ENCODE measurements at regions not wholly inside any gene's neighbourhood (a gene's known extent, or its start where the extent isn't known, plus 50 kb on each side); places are given as distances from the start of the nearest gene placed in this dataset.

DNA sequence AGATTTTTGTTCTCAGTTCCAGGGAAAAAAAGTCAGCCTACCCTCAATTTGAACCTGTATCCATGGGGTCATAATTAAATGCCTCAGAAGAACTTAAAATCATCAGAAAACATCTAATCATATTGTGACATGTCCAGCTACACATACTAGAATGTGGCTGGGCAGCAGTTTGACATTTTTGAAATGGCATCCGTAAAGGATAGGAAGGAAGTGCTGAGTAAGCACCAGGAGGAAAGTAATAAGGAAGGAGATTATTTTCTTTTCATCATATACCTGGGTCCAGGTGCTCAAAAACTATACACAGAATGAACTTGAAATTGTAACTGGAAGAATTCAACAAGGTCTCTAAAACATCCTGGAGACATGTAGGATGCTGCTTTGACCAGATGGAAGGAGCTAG lies 116.9 kb upstream of the RAI14 start:
- TF ChIP-seq ZNF317 (CRISPR knock-in tag; IDR thresholded peaks at IDR 0.05; ENCODE audit: borderline replicate concordance, low read depth) = no peak
- TF ChIP-seq ZNF416 (CRISPR knock-in tag; IDR thresholded peaks at IDR 0.05) = no peak
- no peak for TF ChIP-seq NFE2L1 (CRISPR knock-in tag; IDR thresholded peaks at IDR 0.05)
- TF ChIP-seq, protein P1, sequence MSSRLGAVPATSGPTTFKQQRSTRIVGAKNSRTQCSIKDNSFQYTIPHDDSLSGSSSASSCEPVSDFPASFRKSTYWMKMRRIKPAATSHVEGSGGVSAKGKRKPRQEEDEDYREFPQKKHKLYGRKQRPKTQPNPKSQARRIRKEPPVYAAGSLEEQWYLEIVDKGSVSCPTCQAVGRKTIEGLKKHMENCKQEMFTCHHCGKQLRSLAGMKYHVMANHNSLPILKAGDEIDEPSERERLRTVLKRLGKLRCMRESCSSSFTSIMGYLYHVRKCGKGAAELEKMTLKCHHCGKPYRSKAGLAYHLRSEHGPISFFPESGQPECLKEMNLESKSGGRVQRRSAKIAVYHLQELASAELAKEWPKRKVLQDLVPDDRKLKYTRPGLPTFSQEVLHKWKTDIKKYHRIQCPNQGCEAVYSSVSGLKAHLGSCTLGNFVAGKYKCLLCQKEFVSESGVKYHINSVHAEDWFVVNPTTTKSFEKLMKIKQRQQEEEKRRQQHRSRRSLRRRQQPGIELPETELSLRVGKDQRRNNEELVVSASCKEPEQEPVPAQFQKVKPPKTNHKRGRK (CRISPR knock-in tag; IDR thresholded peaks at IDR 0.05; ENCODE audit: borderline replicate concordance) = no peak
- TF ChIP-seq PRRX2 (CRISPR knock-in tag; IDR thresholded peaks at IDR 0.05) = no peak
- no peak for TF ChIP-seq HMGA2 (CRISPR knock-in tag; IDR thresholded peaks at IDR 0.05)
- TF ChIP-seq MYBL2 (CRISPR knock-in tag; IDR thresholded peaks at IDR 0.05) = no peak
- no peak for TF ChIP-seq ZNF423 (CRISPR knock-in tag; IDR thresholded peaks at IDR 0.05)
- TF ChIP-seq, protein P2, sequence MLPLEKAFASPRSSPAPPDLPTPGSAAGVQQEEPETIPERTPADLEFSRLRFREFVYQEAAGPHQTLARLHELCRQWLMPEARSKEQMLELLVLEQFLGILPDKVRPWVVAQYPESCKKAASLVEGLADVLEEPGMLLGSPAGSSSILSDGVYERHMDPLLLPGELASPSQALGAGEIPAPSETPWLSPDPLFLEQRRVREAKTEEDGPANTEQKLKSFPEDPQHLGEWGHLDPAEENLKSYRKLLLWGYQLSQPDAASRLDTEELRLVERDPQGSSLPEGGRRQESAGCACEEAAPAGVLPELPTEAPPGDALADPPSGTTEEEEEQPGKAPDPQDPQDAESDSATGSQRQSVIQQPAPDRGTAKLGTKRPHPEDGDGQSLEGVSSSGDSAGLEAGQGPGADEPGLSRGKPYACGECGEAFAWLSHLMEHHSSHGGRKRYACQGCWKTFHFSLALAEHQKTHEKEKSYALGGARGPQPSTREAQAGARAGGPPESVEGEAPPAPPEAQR (CRISPR knock-in tag; IDR thresholded peaks at IDR 0.05) = no peak
- no peak for TF ChIP-seq OVOL2 (CRISPR knock-in tag; IDR thresholded peaks at IDR 0.05; ENCODE audit: borderline replicate concordance)
- TF ChIP-seq, protein P3, sequence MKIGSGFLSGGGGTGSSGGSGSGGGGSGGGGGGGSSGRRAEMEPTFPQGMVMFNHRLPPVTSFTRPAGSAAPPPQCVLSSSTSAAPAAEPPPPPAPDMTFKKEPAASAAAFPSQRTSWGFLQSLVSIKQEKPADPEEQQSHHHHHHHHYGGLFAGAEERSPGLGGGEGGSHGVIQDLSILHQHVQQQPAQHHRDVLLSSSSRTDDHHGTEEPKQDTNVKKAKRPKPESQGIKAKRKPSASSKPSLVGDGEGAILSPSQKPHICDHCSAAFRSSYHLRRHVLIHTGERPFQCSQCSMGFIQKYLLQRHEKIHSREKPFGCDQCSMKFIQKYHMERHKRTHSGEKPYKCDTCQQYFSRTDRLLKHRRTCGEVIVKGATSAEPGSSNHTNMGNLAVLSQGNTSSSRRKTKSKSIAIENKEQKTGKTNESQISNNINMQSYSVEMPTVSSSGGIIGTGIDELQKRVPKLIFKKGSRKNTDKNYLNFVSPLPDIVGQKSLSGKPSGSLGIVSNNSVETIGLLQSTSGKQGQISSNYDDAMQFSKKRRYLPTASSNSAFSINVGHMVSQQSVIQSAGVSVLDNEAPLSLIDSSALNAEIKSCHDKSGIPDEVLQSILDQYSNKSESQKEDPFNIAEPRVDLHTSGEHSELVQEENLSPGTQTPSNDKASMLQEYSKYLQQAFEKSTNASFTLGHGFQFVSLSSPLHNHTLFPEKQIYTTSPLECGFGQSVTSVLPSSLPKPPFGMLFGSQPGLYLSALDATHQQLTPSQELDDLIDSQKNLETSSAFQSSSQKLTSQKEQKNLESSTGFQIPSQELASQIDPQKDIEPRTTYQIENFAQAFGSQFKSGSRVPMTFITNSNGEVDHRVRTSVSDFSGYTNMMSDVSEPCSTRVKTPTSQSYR (CRISPR knock-in tag; IDR thresholded peaks at IDR 0.05) = no peak
- no peaks in the 10 kb centered on the region; the same call in 1 of the 2 replicates for H3K27me3 Mint-ChIP-seq (ENCODE audit: low read depth)
- CTCF ChIA-PET = interaction anchor here (1.8 to 3.3 kb wide), 3 partner anchors 9 to 16 kb away, joined by 5 to 19 read pairs (median 6); no protein-coding TSS in a partner anchor
- H3K36me3 Mint-ChIP-seq = peaks cover 29% of the 10 kb centered on the region
- ATAC-seq (no peak), DNase-seq (ENCODE audit: low spot score) (no peak)
- no peak overlapping the region for H3K4me3 Mint-ChIP-seq
- peaks cover 32% of the 10 kb centered on the region for H3K9me3 Mint-ChIP-seq
- POLR2A ChIA-PET = no interaction called here
- no peak overlapping the region for H3K27ac Mint-ChIP-seq
- H3K4me1 Mint-ChIP-seq = peaks cover 63% of the 10 kb centered on the region

DNA sequence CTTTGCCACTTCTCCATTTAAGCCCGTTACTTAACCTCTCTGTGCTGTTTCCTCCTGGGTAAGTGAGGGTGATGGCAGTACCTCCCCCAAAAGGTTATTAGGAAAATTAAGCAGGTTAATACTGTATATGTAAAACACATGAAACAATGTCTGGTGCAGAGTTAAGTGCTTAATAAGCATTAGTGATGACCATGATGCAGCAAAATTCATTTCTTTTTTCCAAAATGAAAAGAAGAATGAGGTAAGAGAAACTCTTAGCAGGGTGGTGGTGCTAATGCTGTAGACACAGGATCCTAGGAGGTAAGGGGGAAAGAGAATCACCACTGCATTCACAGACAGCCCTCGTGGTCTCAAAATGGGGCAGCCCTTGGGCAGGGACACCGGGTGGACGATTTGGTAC lies 115.1 kb upstream of the RAI14 start:
- no peak overlapping the region for H3K27ac Mint-ChIP-seq
- H3K4me3 Mint-ChIP-seq = no peak overlapping the region
- DNase-seq (ENCODE audit: low spot score) (no peak), ATAC-seq (no peak)
- no peak for TF ChIP-seq ZNF671 (CRISPR knock-in tag; IDR thresholded peaks at IDR 0.05)
- no peak for TF ChIP-seq ZNF219 (CRISPR knock-in tag; IDR thresholded peaks at IDR 0.05; ENCODE audit: borderline replicate concordance)
- TF ChIP-seq NFATC4 (CRISPR knock-in tag; IDR thresholded peaks at IDR 0.05) = no peak
- TF ChIP-seq, protein P4, sequence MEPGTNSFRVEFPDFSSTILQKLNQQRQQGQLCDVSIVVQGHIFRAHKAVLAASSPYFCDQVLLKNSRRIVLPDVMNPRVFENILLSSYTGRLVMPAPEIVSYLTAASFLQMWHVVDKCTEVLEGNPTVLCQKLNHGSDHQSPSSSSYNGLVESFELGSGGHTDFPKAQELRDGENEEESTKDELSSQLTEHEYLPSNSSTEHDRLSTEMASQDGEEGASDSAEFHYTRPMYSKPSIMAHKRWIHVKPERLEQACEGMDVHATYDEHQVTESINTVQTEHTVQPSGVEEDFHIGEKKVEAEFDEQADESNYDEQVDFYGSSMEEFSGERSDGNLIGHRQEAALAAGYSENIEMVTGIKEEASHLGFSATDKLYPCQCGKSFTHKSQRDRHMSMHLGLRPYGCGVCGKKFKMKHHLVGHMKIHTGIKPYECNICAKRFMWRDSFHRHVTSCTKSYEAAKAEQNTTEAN (CRISPR knock-in tag; IDR thresholded peaks at IDR 0.05) = no peak
- TF ChIP-seq FOXP1 (CRISPR knock-in tag; IDR thresholded peaks at IDR 0.05; ENCODE audit: borderline replicate concordance) = no peak
- no peak for TF ChIP-seq RELA (CRISPR knock-in tag; IDR thresholded peaks at IDR 0.05; ENCODE audit: borderline replicate concordance)
- no peak for TF ChIP-seq MYBL2 (CRISPR knock-in tag; IDR thresholded peaks at IDR 0.05)
- TF ChIP-seq, protein P5, sequence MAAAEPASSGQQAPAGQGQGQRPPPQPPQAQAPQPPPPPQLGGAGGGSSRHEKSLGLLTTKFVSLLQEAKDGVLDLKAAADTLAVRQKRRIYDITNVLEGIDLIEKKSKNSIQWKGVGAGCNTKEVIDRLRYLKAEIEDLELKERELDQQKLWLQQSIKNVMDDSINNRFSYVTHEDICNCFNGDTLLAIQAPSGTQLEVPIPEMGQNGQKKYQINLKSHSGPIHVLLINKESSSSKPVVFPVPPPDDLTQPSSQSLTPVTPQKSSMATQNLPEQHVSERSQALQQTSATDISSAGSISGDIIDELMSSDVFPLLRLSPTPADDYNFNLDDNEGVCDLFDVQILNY (CRISPR knock-in tag; IDR thresholded peaks at IDR 0.05) = no peak
- TF ChIP-seq, protein P6, sequence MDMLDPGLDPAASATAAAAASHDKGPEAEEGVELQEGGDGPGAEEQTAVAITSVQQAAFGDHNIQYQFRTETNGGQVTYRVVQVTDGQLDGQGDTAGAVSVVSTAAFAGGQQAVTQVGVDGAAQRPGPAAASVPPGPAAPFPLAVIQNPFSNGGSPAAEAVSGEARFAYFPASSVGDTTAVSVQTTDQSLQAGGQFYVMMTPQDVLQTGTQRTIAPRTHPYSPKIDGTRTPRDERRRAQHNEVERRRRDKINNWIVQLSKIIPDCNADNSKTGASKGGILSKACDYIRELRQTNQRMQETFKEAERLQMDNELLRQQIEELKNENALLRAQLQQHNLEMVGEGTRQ (CRISPR knock-in tag; IDR thresholded peaks at IDR 0.05) = no peak
- no peak for TF ChIP-seq TP53 (CRISPR knock-in tag; IDR thresholded peaks at IDR 0.05)
- TF ChIP-seq KAT7 (CRISPR knock-in tag; IDR thresholded peaks at IDR 0.05; ENCODE audit: borderline replicate concordance) = no peak
- TF ChIP-seq ZNF121 (CRISPR knock-in tag; IDR thresholded peaks at IDR 0.05) = no peak
- TF ChIP-seq, protein P7, sequence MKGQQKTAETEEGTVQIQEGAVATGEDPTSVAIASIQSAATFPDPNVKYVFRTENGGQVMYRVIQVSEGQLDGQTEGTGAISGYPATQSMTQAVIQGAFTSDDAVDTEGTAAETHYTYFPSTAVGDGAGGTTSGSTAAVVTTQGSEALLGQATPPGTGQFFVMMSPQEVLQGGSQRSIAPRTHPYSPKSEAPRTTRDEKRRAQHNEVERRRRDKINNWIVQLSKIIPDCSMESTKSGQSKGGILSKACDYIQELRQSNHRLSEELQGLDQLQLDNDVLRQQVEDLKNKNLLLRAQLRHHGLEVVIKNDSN (CRISPR knock-in tag; IDR thresholded peaks at IDR 0.05) = no peak
- TF ChIP-seq, protein P2 (CRISPR knock-in tag; IDR thresholded peaks at IDR 0.05) = no peak
- TF ChIP-seq, protein P8, sequence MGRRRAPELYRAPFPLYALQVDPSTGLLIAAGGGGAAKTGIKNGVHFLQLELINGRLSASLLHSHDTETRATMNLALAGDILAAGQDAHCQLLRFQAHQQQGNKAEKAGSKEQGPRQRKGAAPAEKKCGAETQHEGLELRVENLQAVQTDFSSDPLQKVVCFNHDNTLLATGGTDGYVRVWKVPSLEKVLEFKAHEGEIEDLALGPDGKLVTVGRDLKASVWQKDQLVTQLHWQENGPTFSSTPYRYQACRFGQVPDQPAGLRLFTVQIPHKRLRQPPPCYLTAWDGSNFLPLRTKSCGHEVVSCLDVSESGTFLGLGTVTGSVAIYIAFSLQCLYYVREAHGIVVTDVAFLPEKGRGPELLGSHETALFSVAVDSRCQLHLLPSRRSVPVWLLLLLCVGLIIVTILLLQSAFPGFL (CRISPR knock-in tag; IDR thresholded peaks at IDR 0.05; ENCODE audit: borderline replicate concordance) = no peak
- peaks cover 62% of the 10 kb centered on the region for H3K4me1 Mint-ChIP-seq
- H3K27me3 Mint-ChIP-seq (ENCODE audit: low read depth) = no peaks in the 10 kb centered on the region; the same call in 1 of the 2 replicates
- ChIA-PET CTCF (no interaction called here), POLR2A (no interaction called here)
- peaks cover 48% of the 10 kb centered on the region for H3K36me3 Mint-ChIP-seq
- peaks cover 49% of the 10 kb centered on the region for H3K9me3 Mint-ChIP-seq
